Karpas-422 (cell line): ENCODE measurements at regions not wholly inside any gene's neighbourhood (a gene's known extent, or its start where the extent isn't known, plus 50 kb on each side); places are given as distances from the start of the nearest gene placed in this dataset.

ENCODE experiments used
- DNase-seq: peaks from one replicate; pipeline ENCODE4 v3.0.0-alpha.2; 2015
- H2AFZ ChIP-seq: fragments of 200-600 bp; sonication (generic); 2 replicates; pipeline ENCODE4 v1.6.1; 2014; ENCODE audit warnings: antibody characterized with exemption, low read length, mixed read lengths
- H3K27ac ChIP-seq: fragments of 200-600 bp; sonication (generic); 2 replicates; pipeline ENCODE4 v1.5.1; 2014; ENCODE audit warnings: mild to moderate bottlenecking, low read length, moderate library complexity
- H3K27me3 ChIP-seq: fragments of 200-600 bp; sonication (generic); 2 replicates; pipeline ENCODE4 v1.6.1; 2014; ENCODE audit warnings: low read length, mixed read lengths
- H3K36me3 ChIP-seq: fragments of 200-600 bp; sonication (generic); 2 replicates; pipeline ENCODE4 v1.6.1; 2014; ENCODE audit warnings: low read length, mixed read lengths; ENCODE audit not compliant: insufficient read depth
- H3K4me1 ChIP-seq: fragments of 200-600 bp; sonication (generic); 2 replicates; pipeline ENCODE4 v1.6.1; 2014; ENCODE audit warnings: mild to moderate bottlenecking, low read length, mixed read lengths
- H3K4me2 ChIP-seq: fragments of 200-600 bp; sonication (generic); 2 replicates; pipeline ENCODE4 v1.6.1; 2014; ENCODE audit warnings: low read length, low read depth, mild to moderate bottlenecking; ENCODE audit not compliant: poor library complexity, severe bottlenecking
- H3K4me3 ChIP-seq: fragments of 200-600 bp; sonication (generic); 2 replicates; pipeline ENCODE4 v1.5.1; 2014; ENCODE audit warnings: mild to moderate bottlenecking, antibody characterized with exemption, low read length, mixed read lengths
- H3K79me2 ChIP-seq: fragments of 200-600 bp; sonication (generic); 2 replicates; pipeline ENCODE4 v1.6.1; 2014; ENCODE audit warnings: mild to moderate bottlenecking, low read length, mixed read lengths
- H3K9ac ChIP-seq: fragments of 200-600 bp; sonication (generic); 2 replicates; pipeline ENCODE4 v1.6.0; 2014; ENCODE audit warnings: low read length
- H3K9me2 ChIP-seq: fragments of 200-600 bp; sonication (generic), shearing (Covaris generic); replicated peaks from 2 replicates; pipeline ENCODE4 v1.6.0; 2014; ENCODE audit warnings: mild to moderate bottlenecking, low read length, moderate library complexity; ENCODE audit not compliant: insufficient read depth
- H3K9me3 ChIP-seq: fragments of 300-700, 200-600 bp; sonication (generic); 2 replicates; pipeline ENCODE4 v1.6.1; 2014; ENCODE audit warnings: low read length, mixed read lengths
- H4K20me1 ChIP-seq: fragments of 200-600 bp; sonication (generic); 2 replicates; pipeline ENCODE4 v1.6.1; 2014; ENCODE audit warnings: mild to moderate bottlenecking, antibody characterized with exemption, low read length, low read depth; ENCODE audit not compliant: insufficient read depth

- H3K4me3 ChIP-seq = no peak overlapping the region
- no peak overlapping the region for H3K9ac ChIP-seq
- no peak overlapping the region for H3K27ac ChIP-seq
- no peak overlapping the region for H2AFZ ChIP-seq
- no peaks in the 10 kb centered on the region for H3K36me3 ChIP-seq
- no peaks in the 10 kb centered on the region for H3K79me2 ChIP-seq
- H3K4me2 ChIP-seq = no peak overlapping the region
- no peaks in the 10 kb centered on the region for H3K9me2 ChIP-seq
- peaks cover 43% of the 10 kb centered on the region for H3K9me3 ChIP-seq
- H3K27me3 ChIP-seq = no peaks in the 10 kb centered on the region
- no peaks in the 10 kb centered on the region for H4K20me1 ChIP-seq
- H3K4me1 ChIP-seq = no peaks in the 10 kb centered on the region
- DNase-seq = no peak
Measured at GRCh38 chr13:56932104-56932503, 208.6 kb upstream of the PRR20A start.

DNA sequence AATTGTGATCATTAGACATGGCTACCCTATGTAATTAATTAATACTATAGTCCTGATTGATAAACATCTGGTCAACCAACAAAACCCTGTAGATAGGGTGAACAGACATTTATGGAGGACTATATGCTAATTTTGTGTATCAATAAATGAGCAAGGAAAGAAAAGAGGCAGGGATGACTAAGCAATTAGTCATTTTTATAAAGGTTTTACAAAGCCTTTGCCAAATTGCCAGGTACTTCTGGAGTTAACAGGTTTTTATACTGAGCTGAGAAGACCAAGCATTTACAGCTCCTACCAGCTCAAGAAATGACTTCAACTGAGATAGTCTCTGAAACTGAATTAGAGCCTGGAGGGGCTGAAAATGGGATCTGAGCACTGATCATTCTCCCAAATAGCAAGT lies 186.8 kb upstream of the PRR20A start:
- H3K27me3 ChIP-seq = no peaks in the 10 kb centered on the region
- H3K27ac ChIP-seq = no peak overlapping the region
- DNase-seq = no peak
- H3K9me2 ChIP-seq = no peaks in the 10 kb centered on the region
- H3K79me2 ChIP-seq = no peaks in the 10 kb centered on the region
- H3K4me1 ChIP-seq = no peaks in the 10 kb centered on the region
- H3K4me3 ChIP-seq = no peak overlapping the region
- H4K20me1 ChIP-seq = no peaks in the 10 kb centered on the region
- peaks cover 29% of the 10 kb centered on the region for H3K9me3 ChIP-seq
- no peak overlapping the region for H3K4me2 ChIP-seq
- H2AFZ ChIP-seq = no peak overlapping the region
- no peak overlapping the region for H3K9ac ChIP-seq
- no peaks in the 10 kb centered on the region for H3K36me3 ChIP-seq

DNA sequence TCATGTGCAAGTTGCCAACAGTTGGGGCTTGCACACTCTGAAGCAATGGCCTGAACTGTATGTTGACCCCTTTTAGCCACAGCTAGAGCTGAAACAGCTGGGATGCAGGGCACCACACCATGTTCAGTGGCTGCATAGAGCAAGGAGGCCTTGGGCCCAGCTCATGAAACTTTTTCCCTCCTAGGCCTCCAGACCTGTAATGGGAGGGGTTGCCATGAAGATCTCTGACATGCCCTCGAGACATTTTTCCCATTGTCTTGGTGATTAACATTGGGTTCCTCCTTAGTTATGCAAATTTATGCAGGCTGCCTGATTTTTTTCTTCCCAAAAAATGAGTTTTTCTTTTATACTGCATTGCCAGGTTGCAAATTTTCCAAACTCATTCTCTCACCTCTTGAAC lies 165.1 kb upstream of the PRR20A start:
- no peak overlapping the region for H3K4me2 ChIP-seq
- DNase-seq = no peak
- no peaks in the 10 kb centered on the region for H3K27me3 ChIP-seq
- H3K4me1 ChIP-seq = no peaks in the 10 kb centered on the region
- H3K27ac ChIP-seq = no peak overlapping the region
- no peak overlapping the region for H2AFZ ChIP-seq
- H3K9me3 ChIP-seq = peaks cover 31% of the 10 kb centered on the region
- no peaks in the 10 kb centered on the region for H3K79me2 ChIP-seq
- H3K9me2 ChIP-seq = no peaks in the 10 kb centered on the region
- no peak overlapping the region for H3K9ac ChIP-seq
- no peak overlapping the region for H3K4me3 ChIP-seq
- no peaks in the 10 kb centered on the region for H4K20me1 ChIP-seq
- H3K36me3 ChIP-seq = no peaks in the 10 kb centered on the region

DNA sequence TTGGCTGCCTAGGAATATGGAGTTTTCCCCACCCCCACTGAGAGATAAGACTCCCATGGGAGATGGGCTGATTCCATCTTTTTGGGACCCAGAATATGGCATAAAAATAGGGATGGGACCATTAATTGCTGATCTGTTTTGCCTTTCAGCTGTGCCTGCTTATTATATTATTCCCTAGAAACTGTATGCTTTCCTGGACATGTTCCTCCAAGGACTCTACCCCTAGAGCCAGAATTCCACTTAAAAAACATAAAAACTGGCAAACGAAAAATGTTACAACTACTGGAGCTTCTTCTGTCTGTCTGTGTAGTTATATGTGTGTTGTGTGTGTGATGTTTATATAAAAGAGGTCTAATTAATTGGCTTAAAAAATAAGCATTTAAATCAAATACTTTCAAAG lies 159.9 kb upstream of the PRR20A start:
- no peak overlapping the region for H3K27ac ChIP-seq
- no peak overlapping the region for H3K4me3 ChIP-seq
- no peaks in the 10 kb centered on the region for H3K79me2 ChIP-seq
- no peaks in the 10 kb centered on the region for H3K9me2 ChIP-seq
- H3K4me2 ChIP-seq = no peak overlapping the region
- H4K20me1 ChIP-seq = no peaks in the 10 kb centered on the region
- H3K9me3 ChIP-seq = peaks cover 18% of the 10 kb centered on the region
- no peak for DNase-seq
- H2AFZ ChIP-seq = no peak overlapping the region
- H3K27me3 ChIP-seq = no peaks in the 10 kb centered on the region
- H3K36me3 ChIP-seq = no peaks in the 10 kb centered on the region
- no peak overlapping the region for H3K9ac ChIP-seq
- no peaks in the 10 kb centered on the region for H3K4me1 ChIP-seq

- DNase-seq = no peak
- peaks cover 32% of the 10 kb centered on the region for H3K9me3 ChIP-seq
- H3K9ac ChIP-seq = no peak overlapping the region
- H3K4me2 ChIP-seq = no peak overlapping the region
- H3K4me3 ChIP-seq = no peak overlapping the region
- H3K4me1 ChIP-seq = no peaks in the 10 kb centered on the region
- no peaks in the 10 kb centered on the region for H3K27me3 ChIP-seq
- H3K79me2 ChIP-seq = no peaks in the 10 kb centered on the region
- H4K20me1 ChIP-seq = no peaks in the 10 kb centered on the region
- no peak overlapping the region for H3K27ac ChIP-seq
- no peak overlapping the region for H2AFZ ChIP-seq
- no peaks in the 10 kb centered on the region for H3K9me2 ChIP-seq
- H3K36me3 ChIP-seq = no peaks in the 10 kb centered on the region
Measured at GRCh38 chr13:56986121-56986520, 154.6 kb upstream of the PRR20A start.

DNA sequence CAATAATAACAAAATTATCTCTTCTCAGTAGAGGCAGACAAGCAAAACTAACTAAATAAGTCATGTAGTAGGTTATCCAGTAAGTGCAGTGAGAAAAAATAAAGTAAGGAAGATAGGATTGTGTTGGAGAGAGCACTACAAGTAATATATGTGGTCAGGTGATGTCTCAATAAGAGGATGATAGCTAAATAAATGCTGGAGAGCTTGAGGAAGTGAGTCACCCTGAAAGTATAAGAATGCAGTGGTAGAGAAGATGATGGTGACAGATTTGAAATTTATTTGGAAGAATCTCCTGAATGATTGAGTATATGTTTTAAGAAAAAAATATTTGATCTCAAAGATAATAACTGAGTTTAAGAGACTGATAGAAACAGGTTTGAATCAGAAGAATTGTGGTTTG lies 152.2 kb upstream of the PRR20A start:
- no peak overlapping the region for H3K27ac ChIP-seq
- DNase-seq = no peak
- no peaks in the 10 kb centered on the region for H4K20me1 ChIP-seq
- peaks cover 36% of the 10 kb centered on the region for H3K9me3 ChIP-seq
- H3K79me2 ChIP-seq = no peaks in the 10 kb centered on the region
- H3K9ac ChIP-seq = no peak overlapping the region
- no peaks in the 10 kb centered on the region for H3K27me3 ChIP-seq
- H2AFZ ChIP-seq = no peak overlapping the region
- no peak overlapping the region for H3K4me2 ChIP-seq
- no peak overlapping the region for H3K4me3 ChIP-seq
- H3K36me3 ChIP-seq = no peaks in the 10 kb centered on the region
- H3K4me1 ChIP-seq = no peaks in the 10 kb centered on the region
- no peaks in the 10 kb centered on the region for H3K9me2 ChIP-seq

- peaks cover 27% of the 10 kb centered on the region for H3K9me3 ChIP-seq
- no peaks in the 10 kb centered on the region for H3K79me2 ChIP-seq
- no peaks in the 10 kb centered on the region for H4K20me1 ChIP-seq
- no peak overlapping the region for H2AFZ ChIP-seq
- no peaks in the 10 kb centered on the region for H3K9me2 ChIP-seq
- H3K4me3 ChIP-seq = no peak overlapping the region
- H3K27ac ChIP-seq = no peak overlapping the region
- no peak for DNase-seq
- H3K4me1 ChIP-seq = no peaks in the 10 kb centered on the region
- no peaks in the 10 kb centered on the region for H3K36me3 ChIP-seq
- H3K27me3 ChIP-seq = no peaks in the 10 kb centered on the region
- H3K4me2 ChIP-seq = no peak overlapping the region
- no peak overlapping the region for H3K9ac ChIP-seq
Measured at GRCh38 chr13:57003682-57004081, 137.0 kb upstream of the PRR20A start.

DNA sequence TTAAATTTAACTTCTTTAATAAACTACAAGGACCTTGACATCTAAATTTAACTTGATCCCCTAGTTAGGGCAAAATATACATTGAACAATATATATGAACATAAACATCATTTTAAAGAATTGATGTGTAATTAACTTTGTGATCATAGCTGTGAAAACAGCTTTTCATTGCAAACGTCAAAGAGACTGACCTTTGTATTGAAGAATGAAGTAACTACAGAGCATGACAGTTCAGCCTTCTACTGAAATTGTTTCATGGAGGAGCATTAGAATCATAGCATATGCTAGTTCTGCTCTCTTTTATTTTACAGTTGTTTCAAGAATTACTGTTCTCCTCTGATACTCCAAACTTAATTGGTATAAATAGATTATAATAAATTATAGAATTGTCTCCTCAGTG lies 123.4 kb upstream of the PRR20A start:
- H3K36me3 ChIP-seq = no peaks in the 10 kb centered on the region
- H3K9me2 ChIP-seq = no peaks in the 10 kb centered on the region
- no peak overlapping the region for H3K4me2 ChIP-seq
- H3K4me3 ChIP-seq = no peak overlapping the region
- H3K79me2 ChIP-seq = no peaks in the 10 kb centered on the region
- H3K27me3 ChIP-seq = no peaks in the 10 kb centered on the region
- DNase-seq = no peak
- no peak overlapping the region for H3K27ac ChIP-seq
- no peaks in the 10 kb centered on the region for H4K20me1 ChIP-seq
- H3K9ac ChIP-seq = no peak overlapping the region
- H2AFZ ChIP-seq = no peak overlapping the region
- no peaks in the 10 kb centered on the region for H3K4me1 ChIP-seq
- H3K9me3 ChIP-seq = peaks cover 38% of the 10 kb centered on the region

- H3K27me3 ChIP-seq = no peaks in the 10 kb centered on the region
Measured at GRCh38 chr13:57018915-57019314, 121.8 kb upstream of the PRR20A start.

More at GRCh38 chr13:57018915-57019314, 121.8 kb upstream of the PRR20A start:
- Histone ChIP-seq H3K4me1 (no peaks in the 10 kb centered on the region), H3K4me3 (no peak overlapping the region), H2AFZ (no peak overlapping the region), H3K27ac (no peak overlapping the region), H3K79me2 (no peaks in the 10 kb centered on the region), H3K9ac (no peak overlapping the region), H3K36me3 (no peaks in the 10 kb centered on the region), H3K9me3 (peaks cover 41% of the 10 kb centered on the region), H4K20me1 (no peaks in the 10 kb centered on the region), H3K9me2 (no peaks in the 10 kb centered on the region), H3K4me2 (no peak overlapping the region)
- DNase-seq = no peak
